ENCODE measurements at regions not wholly inside any gene's neighbourhood (a gene's known extent, or its start where the extent isn't known, plus 50 kb on each side); places are given as distances from the start of the nearest gene placed in this dataset.

DNA sequence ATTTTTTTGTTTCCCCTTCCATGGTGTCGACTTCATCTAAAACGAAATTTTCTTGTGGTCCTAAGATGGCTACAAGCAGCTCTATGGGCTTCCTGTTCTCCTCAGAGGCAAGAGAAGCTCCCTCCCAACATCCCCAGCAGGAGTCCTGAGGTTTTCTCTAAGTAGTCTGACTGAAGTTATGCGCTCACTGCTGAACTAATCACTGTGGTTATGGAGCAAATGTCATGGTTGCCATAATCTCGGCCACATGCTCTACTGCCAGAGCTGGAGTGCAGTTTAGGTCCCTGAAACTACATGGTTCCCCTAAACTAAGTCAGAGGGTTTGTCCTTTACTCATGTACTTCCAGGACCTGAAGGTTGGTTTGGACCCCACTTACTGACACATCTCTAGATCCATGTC, 68.0 kb upstream of the MAMDC2 start:
- Histone ChIP-seq H3K4me1 (peaks cover 0 to 13% (median 9%) of the 10 kb centered on the region in 4 donors), H3K27ac (no peak overlapping the region), H3K4me3 (no peak overlapping the region), H3K9me3 (no peaks in the 10 kb centered on the region), H3K27me3 (no peaks in the 10 kb centered on the region), H3K36me3 (no peaks in the 10 kb centered on the region)
- no peak for DNase-seq
- intact Hi-C loops (cut with DNase I), result loop anchor here (10.0 kb wide), 2 partner anchors 279 to 629 kb away; partner anchors contain the start of gene SMC5
- TF ChIP-seq, protein P1, sequence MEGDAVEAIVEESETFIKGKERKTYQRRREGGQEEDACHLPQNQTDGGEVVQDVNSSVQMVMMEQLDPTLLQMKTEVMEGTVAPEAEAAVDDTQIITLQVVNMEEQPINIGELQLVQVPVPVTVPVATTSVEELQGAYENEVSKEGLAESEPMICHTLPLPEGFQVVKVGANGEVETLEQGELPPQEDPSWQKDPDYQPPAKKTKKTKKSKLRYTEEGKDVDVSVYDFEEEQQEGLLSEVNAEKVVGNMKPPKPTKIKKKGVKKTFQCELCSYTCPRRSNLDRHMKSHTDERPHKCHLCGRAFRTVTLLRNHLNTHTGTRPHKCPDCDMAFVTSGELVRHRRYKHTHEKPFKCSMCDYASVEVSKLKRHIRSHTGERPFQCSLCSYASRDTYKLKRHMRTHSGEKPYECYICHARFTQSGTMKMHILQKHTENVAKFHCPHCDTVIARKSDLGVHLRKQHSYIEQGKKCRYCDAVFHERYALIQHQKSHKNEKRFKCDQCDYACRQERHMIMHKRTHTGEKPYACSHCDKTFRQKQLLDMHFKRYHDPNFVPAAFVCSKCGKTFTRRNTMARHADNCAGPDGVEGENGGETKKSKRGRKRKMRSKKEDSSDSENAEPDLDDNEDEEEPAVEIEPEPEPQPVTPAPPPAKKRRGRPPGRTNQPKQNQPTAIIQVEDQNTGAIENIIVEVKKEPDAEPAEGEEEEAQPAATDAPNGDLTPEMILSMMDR (IDR thresholded peaks at IDR 0.05), result no peak
- TF ChIP-seq POLR2A (IDR thresholded peaks at IDR 0.05), result no peak
- no peak for TF ChIP-seq POLR2AphosphoS5 (IDR thresholded peaks at IDR 0.05)
- no peak for TF ChIP-seq EP300 (IDR thresholded peaks at IDR 0.05)
- 73 to 83% methylated on average over 4 of the region's 4 CpGs for WGBS, 2 donors

DNA sequence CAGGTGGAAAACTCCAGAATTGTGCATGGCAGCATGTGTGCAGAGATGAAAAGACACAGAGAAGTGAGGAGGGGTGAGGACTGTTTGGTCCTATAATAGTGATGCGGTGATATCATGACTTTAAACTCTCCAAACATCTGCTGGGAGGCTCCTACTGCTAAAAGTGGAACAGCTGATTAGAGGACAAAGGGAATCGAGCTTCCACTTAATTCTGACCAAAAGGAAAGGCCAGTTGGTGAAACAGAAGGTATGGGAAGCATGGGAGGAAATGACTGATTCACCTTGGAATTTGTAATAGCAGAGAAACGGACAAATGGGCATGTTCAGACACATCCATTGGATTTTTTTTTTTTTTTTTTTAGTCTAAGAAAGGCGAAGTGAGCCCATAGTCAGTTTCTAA, 67.5 kb upstream of the MAMDC2 start:
- intact Hi-C loops (cut with DNase I), result loop anchor here (10.0 kb wide), 2 partner anchors 279 to 629 kb away; partner anchors contain the start of gene SMC5
- no peak overlapping the region for H3K4me3 ChIP-seq
- H3K27me3 ChIP-seq, result no peaks in the 10 kb centered on the region
- TF ChIP-seq EP300 (IDR thresholded peaks at IDR 0.05), result no peak
- TF ChIP-seq POLR2AphosphoS5 (IDR thresholded peaks at IDR 0.05), result no peak
- 64 to 65% methylated on average over 4 of the region's 4 CpGs for WGBS, 2 donors
- no peaks in the 10 kb centered on the region for H3K9me3 ChIP-seq
- H3K27ac ChIP-seq, result no peak overlapping the region
- peaks cover 0 to 13% (median 9%) of the 10 kb centered on the region in 4 donors for H3K4me1 ChIP-seq
- DNase-seq, result no peak
- no peaks in the 10 kb centered on the region for H3K36me3 ChIP-seq

DNA sequence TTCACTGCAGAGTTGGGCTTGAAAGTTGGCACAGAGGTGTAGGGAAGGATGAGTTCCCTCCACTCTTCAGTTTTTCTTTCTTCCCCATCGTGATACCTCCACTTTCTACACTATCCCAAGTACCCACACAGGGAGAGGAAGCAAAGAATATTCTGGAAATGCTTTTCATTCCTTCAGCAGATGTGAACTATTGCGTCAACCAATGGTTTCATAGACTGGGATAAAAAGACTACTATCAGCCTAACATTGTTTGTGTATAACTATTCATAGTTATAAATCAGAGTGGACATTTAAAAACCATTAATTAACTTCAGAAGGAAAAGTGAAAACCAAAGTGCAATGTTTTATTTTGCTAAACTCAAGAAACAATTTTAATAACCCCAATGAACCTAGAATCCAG, 63.6 kb upstream of the MAMDC2 start:
- WGBS, 2 donors, result 71 to 75% methylated on average over 2 of the region's 2 CpGs
- no peaks in the 10 kb centered on the region for H3K4me1 ChIP-seq
- intact Hi-C loops (cut with DNase I), result no loop called here
- H3K27ac ChIP-seq, result no peak overlapping the region
- TF ChIP-seq EP300 (IDR thresholded peaks at IDR 0.05) (no peak), POLR2A (IDR thresholded peaks at IDR 0.05) (no peak), POLR2AphosphoS5 (IDR thresholded peaks at IDR 0.05) (no peak)
- TF ChIP-seq, protein P1 (IDR thresholded peaks at IDR 0.05), result no peak
- H3K36me3 ChIP-seq, result no peaks in the 10 kb centered on the region
- no peaks in the 10 kb centered on the region for H3K9me3 ChIP-seq
- no peak for DNase-seq
- H3K4me3 ChIP-seq, result no peak overlapping the region
- H3K27me3 ChIP-seq, result no peaks in the 10 kb centered on the region

DNA sequence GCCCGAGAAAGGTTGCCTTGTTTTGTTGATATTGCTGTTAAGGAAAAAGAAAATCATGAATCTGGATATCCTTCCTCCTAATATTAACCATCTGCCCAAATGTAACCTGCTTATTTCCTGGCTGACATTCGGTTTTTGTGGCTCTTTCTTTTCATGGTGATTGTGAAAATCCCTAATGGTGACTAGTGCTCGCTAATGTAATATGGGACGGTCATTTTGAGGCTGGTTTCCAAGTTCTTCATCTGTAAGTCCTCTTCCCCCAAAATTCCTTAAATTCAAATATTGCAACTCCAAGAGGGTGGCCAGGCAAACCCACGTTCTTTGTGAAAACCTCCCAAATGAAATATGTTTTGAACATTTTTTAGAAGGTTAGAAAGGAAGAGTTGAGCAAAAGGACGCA, 63.1 kb upstream of the MAMDC2 start:
- no peak for DNase-seq

DNA sequence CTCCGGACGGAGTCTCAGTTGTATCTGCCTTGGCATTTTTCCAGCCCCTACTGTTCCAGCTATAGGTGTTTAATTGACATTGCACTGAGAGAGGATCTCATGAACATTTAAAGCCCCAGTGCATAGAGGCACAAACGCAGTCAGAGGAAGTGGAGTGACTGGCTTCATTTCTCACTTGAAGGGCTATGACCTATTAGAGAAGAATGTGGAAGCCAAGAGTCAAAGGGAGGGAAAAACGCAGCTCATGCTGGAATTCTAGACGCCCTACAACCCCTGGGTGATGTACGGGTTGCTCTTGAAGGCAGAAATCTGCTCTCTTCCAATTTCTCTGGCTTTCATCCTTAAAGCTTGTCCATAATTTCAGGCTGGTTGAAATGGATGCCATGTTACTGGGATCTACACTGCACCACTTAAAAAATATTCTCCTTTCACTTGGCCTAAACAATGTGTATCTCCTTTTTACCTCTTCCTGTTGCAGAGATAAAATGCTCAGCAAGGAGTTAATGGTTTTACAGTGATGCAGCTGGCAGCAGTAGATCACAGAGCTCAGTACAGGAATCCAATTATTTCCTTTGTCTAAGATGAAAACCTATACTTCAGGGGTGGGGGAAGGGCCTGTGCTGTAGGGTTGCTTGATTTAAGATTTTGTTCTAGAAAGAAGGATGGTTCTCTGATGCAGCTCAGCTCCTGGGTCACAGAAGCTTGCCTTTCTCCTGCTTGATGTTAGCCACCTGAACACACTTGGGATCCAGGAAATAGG, 61.8 kb upstream of the MAMDC2 start:
- no peak overlapping the region for H3K27ac ChIP-seq
- no peaks in the 10 kb centered on the region for H3K4me1 ChIP-seq
- no peak overlapping the region for H3K4me3 ChIP-seq
- no peaks in the 10 kb centered on the region for H3K27me3 ChIP-seq
- no peak for TF ChIP-seq POLR2A (IDR thresholded peaks at IDR 0.05)
- TF ChIP-seq EP300 (IDR thresholded peaks at IDR 0.05), result no peak
- TF ChIP-seq, protein P1 (IDR thresholded peaks at IDR 0.05), result no peak
- intact Hi-C loops (cut with DNase I), result no loop called here
- no peaks in the 10 kb centered on the region for H3K36me3 ChIP-seq
- H3K9me3 ChIP-seq, result no peaks in the 10 kb centered on the region
- WGBS, 2 donors, result 78 to 84% methylated on average over 6 of the region's 6 CpGs
- DNase-seq, result no peak

More for the DNA sequence above, 63.1 kb upstream of the MAMDC2 start:
- Histone ChIP-seq H3K4me1 (no peaks in the 10 kb centered on the region), H3K27me3 (no peaks in the 10 kb centered on the region), H3K4me3 (no peak overlapping the region), H3K9me3 (no peaks in the 10 kb centered on the region), H3K36me3 (no peaks in the 10 kb centered on the region), H3K27ac (no peak overlapping the region)
- no peak for TF ChIP-seq POLR2AphosphoS5 (IDR thresholded peaks at IDR 0.05)
- no peak for TF ChIP-seq POLR2A (IDR thresholded peaks at IDR 0.05)
- TF ChIP-seq, protein P1 (IDR thresholded peaks at IDR 0.05), result no peak
- TF ChIP-seq EP300 (IDR thresholded peaks at IDR 0.05), result no peak
- 82 to 83% methylated on average over 6 of the region's 6 CpGs for WGBS, 2 donors
- intact Hi-C loops (cut with DNase I), result no loop called here
